ENCODE measurements at regions not wholly inside any gene's neighbourhood (a gene's known extent, or its start where the extent isn't known, plus 50 kb on each side); places are given as distances from the start of the nearest gene placed in this dataset.

DNA sequence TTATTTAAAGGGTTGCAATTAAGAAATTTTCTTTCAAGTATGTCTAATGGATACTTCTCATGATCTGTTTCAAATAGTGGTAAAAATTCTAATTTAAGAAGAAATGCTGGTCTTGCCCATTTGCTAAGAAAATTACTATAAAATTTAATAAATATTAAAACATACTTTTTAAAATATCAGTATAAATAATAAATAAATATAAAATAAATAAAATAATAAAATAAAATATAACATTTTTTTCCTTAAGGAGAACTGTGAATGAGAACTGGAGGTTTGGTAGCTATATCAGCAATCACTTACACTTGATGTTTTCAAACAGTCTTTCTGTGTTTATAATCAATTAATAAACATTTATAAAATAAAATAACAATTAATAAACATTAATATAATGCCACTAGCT lies 266.1 kb downstream of the HGF start:
- intact Hi-C loops (cut with micrococcal nuclease), result loop anchor here (5.0 kb wide), 2 partner anchors 274 to 384 kb away; no protein-coding TSS in a partner anchor
- no TSS peak for BruUV-seq (replicated peaks)

More for the DNA sequence above, 266.1 kb downstream of the HGF start:
- Histone ChIP-seq H3K79me2 (ENCODE audit: control insufficient read depth, insufficient read depth, low read length) (no peaks in the 10 kb centered on the region), H3K4me1 (ENCODE audit: control insufficient read depth, extremely low read depth, insufficient read depth, low read length) (peaks cover 13% of the 10 kb centered on the region), H3K27me3 (ENCODE audit: control insufficient read depth in 2 of 2, insufficient read depth in 2 of 2, low read length in 2 of 2) (no peaks in the 10 kb centered on the region), H3K9me1 (replicated peaks; ENCODE audit: control insufficient read depth, extremely low read depth, insufficient read depth, low read length) (no peaks in the 10 kb centered on the region), H3K4me3 (replicated peaks in 1 of 3; ENCODE audit: insufficient read depth in 1 of 3, low read depth in 1 of 3, low read length in 3 of 3) (no peak overlapping the region), H3K36me3 (ENCODE audit: control insufficient read depth in 2 of 2, extremely low read depth in 1 of 2, insufficient read depth in 2 of 2, low read length in 2 of 2) (no peaks in the 10 kb centered on the region), H3K27ac (ENCODE audit: insufficient read depth, low read depth, low read length) (no peak overlapping the region), H2AFZ (ENCODE audit: low read depth, low read length) (no peak overlapping the region), H3K9me3 (replicated peaks; ENCODE audit: control insufficient read depth, insufficient read depth, low read length) (no peaks in the 10 kb centered on the region), H3K9ac (replicated peaks; ENCODE audit: extremely low read depth, insufficient read depth, low read length) (no peak overlapping the region), H3K4me2 (ENCODE audit: insufficient read depth, low read length) (no peak overlapping the region), H4K20me1 (replicated peaks; ENCODE audit: control insufficient read depth, extremely low read depth, insufficient read depth, low read length) (no peaks in the 10 kb centered on the region)
- no peak for FAIRE-seq
- DNase-seq (ENCODE audit: low read depth, low spot score), result no peak
- dilution Hi-C loops (cut with MboI; ENCODE audit: extremely low pct_ligation_motif_present, low sequenced_read_pairs), result loop anchor here (25.0 kb wide), 1 partner anchor 259 kb away; the partner anchor contains the start of gene HGF
- CTCF ChIA-PET, result interaction anchor here (0.7 to 1.8 kb wide), 3 partner anchors 21 to 512 kb away, joined by 3 to 7 read pairs (median 6); no protein-coding TSS in a partner anchor
- TF ChIP-seq POLR2AphosphoS5 (IDR thresholded peaks at IDR 0.05; ENCODE audit: insufficient read depth, low read depth, low read length), result no peak
- TF ChIP-seq POLR2A (IDR thresholded peaks at IDR 0.05; ENCODE audit: low read depth, low read length), result no peak
- TF ChIP-seq EZH2 (IDR thresholded peaks at IDR 0.05; ENCODE audit: borderline replicate concordance, low read depth, low read length, severe bottlenecking), result no peak
- TF ChIP-seq, protein P1, sequence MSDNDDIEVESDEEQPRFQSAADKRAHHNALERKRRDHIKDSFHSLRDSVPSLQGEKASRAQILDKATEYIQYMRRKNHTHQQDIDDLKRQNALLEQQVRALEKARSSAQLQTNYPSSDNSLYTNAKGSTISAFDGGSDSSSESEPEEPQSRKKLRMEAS (IDR thresholded peaks at IDR 0.05; ENCODE audit: insufficient read depth, insufficient read length), result no peak
- no peak for TF ChIP-seq MYC (IDR thresholded peaks at IDR 0.05; ENCODE audit: low read depth, low read length)
- TF ChIP-seq JUN (IDR thresholded peaks at IDR 0.05; ENCODE audit: borderline replicate concordance, insufficient read depth, insufficient read length, low read depth), result no peak
- no peak for TF ChIP-seq FOS (IDR thresholded peaks at IDR 0.05; ENCODE audit: borderline replicate concordance, insufficient read depth, low read length)
- TF ChIP-seq, protein P2, sequence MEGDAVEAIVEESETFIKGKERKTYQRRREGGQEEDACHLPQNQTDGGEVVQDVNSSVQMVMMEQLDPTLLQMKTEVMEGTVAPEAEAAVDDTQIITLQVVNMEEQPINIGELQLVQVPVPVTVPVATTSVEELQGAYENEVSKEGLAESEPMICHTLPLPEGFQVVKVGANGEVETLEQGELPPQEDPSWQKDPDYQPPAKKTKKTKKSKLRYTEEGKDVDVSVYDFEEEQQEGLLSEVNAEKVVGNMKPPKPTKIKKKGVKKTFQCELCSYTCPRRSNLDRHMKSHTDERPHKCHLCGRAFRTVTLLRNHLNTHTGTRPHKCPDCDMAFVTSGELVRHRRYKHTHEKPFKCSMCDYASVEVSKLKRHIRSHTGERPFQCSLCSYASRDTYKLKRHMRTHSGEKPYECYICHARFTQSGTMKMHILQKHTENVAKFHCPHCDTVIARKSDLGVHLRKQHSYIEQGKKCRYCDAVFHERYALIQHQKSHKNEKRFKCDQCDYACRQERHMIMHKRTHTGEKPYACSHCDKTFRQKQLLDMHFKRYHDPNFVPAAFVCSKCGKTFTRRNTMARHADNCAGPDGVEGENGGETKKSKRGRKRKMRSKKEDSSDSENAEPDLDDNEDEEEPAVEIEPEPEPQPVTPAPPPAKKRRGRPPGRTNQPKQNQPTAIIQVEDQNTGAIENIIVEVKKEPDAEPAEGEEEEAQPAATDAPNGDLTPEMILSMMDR (IDR thresholded peaks at IDR 0.05; ENCODE audit: extremely low read depth in 1 of 2, insufficient read depth in 1 of 2, low read depth in 1 of 2, low read length in 2 of 2), result no peak
- TF ChIP-seq GATA2 (IDR thresholded peaks at IDR 0.05; ENCODE audit: insufficient read depth, insufficient read length, low read depth, low read length), result no peak
- POLR2A ChIA-PET, result no interaction called here
